Esophagus muscularis mucosa (tissue), 4 donors: ENCODE measurements at regions not wholly inside any gene's neighbourhood (a gene's known extent, or its start where the extent isn't known, plus 50 kb on each side); places are given as distances from the start of the nearest gene placed in this dataset.

Source experiments
- CTCF ChIP-seq, 3 experiments: fragments of 200-600 bp in 2 of 3; fragments of 450-650 bp in 1 of 3; sonication (generic) in 2 of 3; IDR thresholded peaks; one replicate each; pipeline ENCODE4 v1.5.1; 2017 to 2019; ENCODE audit warnings: antibody characterized with exemption in 3 of 3, mild to moderate bottlenecking in 2 of 3, moderate library complexity in 1 of 3
- EP300 ChIP-seq: sonication (generic); formaldehyde crosslinking; IDR thresholded peaks from one replicate; pipeline ENCODE4 v1.6.1; 2017; ENCODE audit warnings: antibody characterized with exemption
- POLR2A ChIP-seq: fragments of 450-650 bp; IDR thresholded peaks from one replicate; pipeline ENCODE4 v1.6.1; 2017; ENCODE audit warnings: antibody characterized with exemption, moderate library complexity, mild to moderate bottlenecking, low read depth
- POLR2AphosphoS5 ChIP-seq, 2 donors: sonication (generic); formaldehyde crosslinking; IDR thresholded peaks; one replicate each; pipeline ENCODE4 v1.6.1; 2017; ENCODE audit warnings: antibody characterized with exemption in 2 of 2

DNA sequence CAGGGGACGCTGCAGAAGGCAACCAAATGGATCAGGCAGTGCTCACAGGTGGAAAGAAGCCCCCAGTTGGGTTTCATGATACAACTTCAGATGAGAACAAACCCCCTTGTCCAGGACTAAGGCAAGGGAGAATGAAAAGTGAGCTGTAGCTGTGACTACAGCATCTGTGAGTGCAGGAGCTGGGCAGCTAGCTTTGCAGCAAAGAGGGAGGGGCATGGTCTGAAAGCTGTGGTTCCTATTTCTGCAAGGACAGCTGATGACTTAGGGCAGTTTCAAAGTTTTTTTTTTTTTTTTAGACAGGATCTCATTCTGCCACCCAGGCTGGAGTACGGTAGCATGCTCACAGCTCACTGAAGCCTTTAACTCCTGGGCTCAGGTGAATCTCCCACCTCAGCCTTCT, 1317.4 kb upstream of the DIAPH2 start:
- TF ChIP-seq CTCF (IDR thresholded peaks at IDR 0.05) (no peak), POLR2A (no peak), EP300 (no peak), POLR2AphosphoS5 (IDR thresholded peaks at IDR 0.05) (no peak)
